NCI-H526 treated with DMSO at 0.1 percent for 48 hours (cell line): ENCODE measurements at regions not wholly inside any gene's neighbourhood (a gene's known extent, or its start where the extent isn't known, plus 50 kb on each side); places are given as distances from the start of the nearest gene placed in this dataset.

ENCODE experiments used
- DNase-seq: peaks from one replicate; lab custom pipeline; 2025; lab: John Stamatoyannopoulos, UW

- no peak for DNase-seq
These were observed 821.2 kb downstream of the ARAP2 start for GRCh38 chr4:35423104-35423503.

- no peak for DNase-seq
These were observed 796.8 kb downstream of the ARAP2 start for GRCh38 chr4:35447474-35447873.

GRCh38 chr4:35459045-35459444, 785.3 kb downstream of the ARAP2 start:
- no peak for DNase-seq

- no peak for DNase-seq
These were observed 782.2 kb downstream of the ARAP2 start for GRCh38 chr4:35461931-35462659.

- DNase-seq = no peak
These were observed 780.9 kb downstream of the ARAP2 start for GRCh38 chr4:35463251-35463952.

GRCh38 chr4:35464964-35465528, 779.3 kb downstream of the ARAP2 start:
- DNase-seq = peak; percentile 4

- DNase-seq = no peak
These were observed 753.2 kb downstream of the ARAP2 start for GRCh38 chr4:35491093-35491492.

- no peak for DNase-seq
These were observed 750.3 kb downstream of the ARAP2 start for GRCh38 chr4:35493977-35494376.

GRCh38 chr4:35494955-35495354, 749.4 kb downstream of the ARAP2 start:
- DNase-seq = no peak

GRCh38 chr4:35500812-35501211, 743.5 kb downstream of the ARAP2 start:
- DNase-seq = no peak

- no peak for DNase-seq
These were observed 740.9 kb downstream of the ARAP2 start for GRCh38 chr4:35503435-35503834.

GRCh38 chr4:35506161-35506560, 738.2 kb downstream of the ARAP2 start:
- no peak for DNase-seq

- no peak for DNase-seq
These were observed 732.5 kb downstream of the ARAP2 start for GRCh38 chr4:35511851-35512250.

GRCh38 chr4:35516102-35516501, 728.2 kb downstream of the ARAP2 start:
- DNase-seq = no peak

- no peak for DNase-seq
These were observed 724.3 kb downstream of the ARAP2 start for GRCh38 chr4:35520059-35520458.

- DNase-seq = no peak
These were observed 722.6 kb downstream of the ARAP2 start for GRCh38 chr4:35521682-35522081.

- DNase-seq = no peak
These were observed 718.9 kb downstream of the ARAP2 start for GRCh38 chr4:35525192-35525978.

GRCh38 chr4:35526456-35526855, 717.9 kb downstream of the ARAP2 start:
- no peak for DNase-seq

GRCh38 chr4:35534962-35535361, 709.4 kb downstream of the ARAP2 start:
- no peak for DNase-seq

GRCh38 chr4:35538807-35539206, 705.5 kb downstream of the ARAP2 start:
- DNase-seq = no peak

GRCh38 chr4:35539404-35540055, 704.8 kb downstream of the ARAP2 start:
- DNase-seq = no peak
